Gastrocnemius medialis (tissue), 4 donors: ENCODE measurements at regions not wholly inside any gene's neighbourhood (a gene's known extent, or its start where the extent isn't known, plus 50 kb on each side); places are given as distances from the start of the nearest gene placed in this dataset.

Experiments
- POLR2A ChIP-seq, 2 donors: fragments of 450-650 bp; IDR thresholded peaks; one replicate each; pipeline ENCODE4 v1.6.1; 2017; ENCODE audit warnings: antibody characterized with exemption in 2 of 2, mild to moderate bottlenecking in 2 of 2, moderate library complexity in 2 of 2
- TF ChIP-seq, protein P1 (sequence below), 5 experiments: fragments of 450-650 bp in 3 of 5; fragments of 200-600 bp in 2 of 5; sonication (generic) in 2 of 5; IDR thresholded peaks in 4 of 5; conservative IDR thresholded peaks in 1 of 5; 1 replicate in 4 of 5; 2 replicates in 1 of 5; pipeline ENCODE4 v1.5.1; 2016 to 2019; ENCODE audit warnings: antibody characterized with exemption in 5 of 5, mild to moderate bottlenecking in 3 of 5, moderate library complexity in 3 of 5

DNA sequence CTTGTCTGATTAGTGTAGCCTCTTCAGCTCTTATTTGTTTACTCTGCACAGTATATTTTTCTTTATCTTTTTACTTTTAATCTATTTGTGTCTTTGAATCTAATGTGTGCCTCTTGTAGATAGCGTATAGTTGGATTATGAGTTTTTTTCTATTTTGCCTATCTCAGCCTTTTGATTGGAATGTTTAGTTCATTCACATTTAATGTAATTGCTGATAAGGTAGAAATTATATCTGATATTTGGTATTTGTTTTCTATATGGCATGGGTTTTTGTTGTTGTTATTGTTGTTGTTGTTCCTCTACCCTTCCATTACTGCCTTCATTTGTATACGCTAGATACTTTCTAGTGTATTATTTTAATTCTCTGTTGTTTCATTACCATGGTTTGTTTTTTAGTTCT is 131.7 kb upstream of the GRIK3 start:
- TF ChIP-seq, protein P1, sequence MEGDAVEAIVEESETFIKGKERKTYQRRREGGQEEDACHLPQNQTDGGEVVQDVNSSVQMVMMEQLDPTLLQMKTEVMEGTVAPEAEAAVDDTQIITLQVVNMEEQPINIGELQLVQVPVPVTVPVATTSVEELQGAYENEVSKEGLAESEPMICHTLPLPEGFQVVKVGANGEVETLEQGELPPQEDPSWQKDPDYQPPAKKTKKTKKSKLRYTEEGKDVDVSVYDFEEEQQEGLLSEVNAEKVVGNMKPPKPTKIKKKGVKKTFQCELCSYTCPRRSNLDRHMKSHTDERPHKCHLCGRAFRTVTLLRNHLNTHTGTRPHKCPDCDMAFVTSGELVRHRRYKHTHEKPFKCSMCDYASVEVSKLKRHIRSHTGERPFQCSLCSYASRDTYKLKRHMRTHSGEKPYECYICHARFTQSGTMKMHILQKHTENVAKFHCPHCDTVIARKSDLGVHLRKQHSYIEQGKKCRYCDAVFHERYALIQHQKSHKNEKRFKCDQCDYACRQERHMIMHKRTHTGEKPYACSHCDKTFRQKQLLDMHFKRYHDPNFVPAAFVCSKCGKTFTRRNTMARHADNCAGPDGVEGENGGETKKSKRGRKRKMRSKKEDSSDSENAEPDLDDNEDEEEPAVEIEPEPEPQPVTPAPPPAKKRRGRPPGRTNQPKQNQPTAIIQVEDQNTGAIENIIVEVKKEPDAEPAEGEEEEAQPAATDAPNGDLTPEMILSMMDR (IDR thresholded peaks at IDR 0.05 in 4 of 5, conservative IDR thresholded peaks at IDR 0.05 in 1 of 5) = no peak
- TF ChIP-seq POLR2A (IDR thresholded peaks at IDR 0.05) = no peak
